ENCODE measurements at regions not wholly inside any gene's neighbourhood (a gene's known extent, or its start where the extent isn't known, plus 50 kb on each side); places are given as distances from the start of the nearest gene placed in this dataset.

DNA sequence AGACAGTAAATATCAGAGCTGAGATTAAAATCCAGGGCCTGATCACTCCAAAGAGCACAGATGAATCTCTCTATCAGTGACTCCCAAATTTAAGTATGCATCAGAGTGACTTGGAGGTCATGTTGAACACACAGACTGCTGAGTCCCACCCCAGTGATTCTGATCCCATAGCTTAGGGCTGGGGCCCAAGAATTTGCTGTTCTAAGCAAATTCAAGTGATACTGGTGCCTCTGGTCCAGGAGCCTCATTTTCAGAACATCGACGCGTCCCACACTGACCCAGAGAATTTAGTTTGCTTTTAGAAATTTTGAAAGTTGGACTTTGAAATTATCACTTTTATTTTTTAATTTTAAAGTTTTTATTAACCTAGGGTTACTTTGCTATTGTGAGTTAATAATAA lies 72.7 kb upstream of the NETO1 start:
- no peak for DNase-seq

DNA sequence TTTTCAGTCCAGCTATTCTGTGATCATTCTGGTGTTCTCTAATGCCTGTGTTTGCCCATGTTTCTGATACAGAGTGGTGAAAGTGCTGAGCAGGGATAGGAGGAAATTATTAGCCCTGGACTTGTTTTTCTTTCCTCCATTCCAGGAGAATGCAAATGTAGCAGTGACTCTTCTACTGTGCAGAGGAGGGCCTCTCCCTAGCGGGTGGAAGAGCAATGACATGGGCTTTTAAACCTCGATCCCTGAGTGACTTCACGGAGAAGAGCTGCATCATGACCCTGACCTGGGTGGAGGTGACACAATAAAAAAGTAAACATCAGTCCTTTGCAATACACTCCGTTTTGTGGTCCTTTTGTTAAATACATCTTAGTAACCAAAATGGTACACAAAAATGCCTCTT lies 68.0 kb upstream of the NETO1 start:
- no peak for DNase-seq

DNA sequence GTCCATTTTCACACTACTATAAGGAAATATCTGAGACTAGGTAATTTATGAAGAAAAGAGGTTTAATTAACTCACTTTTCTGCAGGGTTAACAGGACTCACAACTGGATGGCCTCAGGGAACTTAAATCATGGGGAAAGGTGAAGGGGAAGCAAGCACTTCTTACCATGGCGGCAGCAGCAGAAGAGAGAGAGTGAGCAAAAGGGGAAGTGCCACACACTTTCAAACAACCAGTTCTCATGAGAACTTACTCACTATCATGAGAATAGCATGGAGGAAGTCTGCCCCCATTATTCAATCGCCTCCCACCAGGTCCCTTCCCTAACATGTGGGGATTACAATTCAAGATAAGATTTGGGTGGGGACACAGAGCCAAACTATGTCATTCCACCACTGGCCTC lies 55.1 kb upstream of the NETO1 start:
- no peak for DNase-seq

Data from NCI-H1048 (cell line).